IPS DF 6.9 (cell line): ENCODE measurements at regions not wholly inside any gene's neighbourhood (a gene's known extent, or its start where the extent isn't known, plus 50 kb on each side); places are given as distances from the start of the nearest gene placed in this dataset.
"Not testable (repeated sequence)": the region's sequence is repeated elsewhere in the genome, so short reads cannot be mapped to it uniquely, and the experiment has no call there.

Experiments used
- DNase-seq: peaks from one replicate; pipeline ENCODE4 v3.0.0-alpha.2; 2013; ENCODE audit warnings: low read depth, low spot score
- H3K27ac ChIP-seq: one replicate; pipeline ENCODE4 v1.5.1; 2013; ENCODE audit warnings: low read length, control low read depth
- H3K27me3 ChIP-seq: 2 replicates; pipeline ENCODE4 v1.6.1; 2013; ENCODE audit warnings: mild to moderate bottlenecking, low read length; ENCODE audit not compliant: control insufficient read depth, insufficient read depth
- H3K36me3 ChIP-seq: 2 replicates; pipeline ENCODE4 v1.6.1; 2013; ENCODE audit warnings: low read length; ENCODE audit not compliant: control insufficient read depth, insufficient read depth
- H3K4me1 ChIP-seq: 2 replicates; pipeline ENCODE4 v1.6.1; 2013; ENCODE audit warnings: low read length; ENCODE audit not compliant: control insufficient read depth, insufficient read depth
- H3K4me3 ChIP-seq: 2 replicates; pipeline ENCODE4 v1.5.1; 2013; ENCODE audit warnings: mild to moderate bottlenecking, low read length
- H3K9me3 ChIP-seq: 2 replicates; pipeline ENCODE4 v1.6.1; 2013; ENCODE audit warnings: low read length, inconsistent platforms; ENCODE audit not compliant: control insufficient read depth, insufficient read depth
- WGBS: extraction: QIAGEN DNeasy Blood & Tissue Kit; methylation state at CpG from one replicate; pipeline ENCODE4 v1.1.7; 2013; ENCODE audit warnings: mixed read lengths, missing lambda C conversion rate; ENCODE audit not compliant: insufficient read length, insufficient coverage; 5-methylcytosine and 5-hydroxymethylcytosine counted together

GRCh38 chr11:97908354-97908753 lies 1112.4 kb upstream of the CNTN5 start:
- no CpG with 5 or more reads among the region's 5 CpGs for WGBS
- Histone ChIP-seq H3K27me3 (no peaks in the 10 kb centered on the region), H3K36me3 (no peaks in the 10 kb centered on the region), H3K27ac (no peak overlapping the region), H3K4me3 (no peak overlapping the region), H3K9me3 (no peaks in the 10 kb centered on the region), H3K4me1 (no peaks in the 10 kb centered on the region)
- no peak for DNase-seq

DNA sequence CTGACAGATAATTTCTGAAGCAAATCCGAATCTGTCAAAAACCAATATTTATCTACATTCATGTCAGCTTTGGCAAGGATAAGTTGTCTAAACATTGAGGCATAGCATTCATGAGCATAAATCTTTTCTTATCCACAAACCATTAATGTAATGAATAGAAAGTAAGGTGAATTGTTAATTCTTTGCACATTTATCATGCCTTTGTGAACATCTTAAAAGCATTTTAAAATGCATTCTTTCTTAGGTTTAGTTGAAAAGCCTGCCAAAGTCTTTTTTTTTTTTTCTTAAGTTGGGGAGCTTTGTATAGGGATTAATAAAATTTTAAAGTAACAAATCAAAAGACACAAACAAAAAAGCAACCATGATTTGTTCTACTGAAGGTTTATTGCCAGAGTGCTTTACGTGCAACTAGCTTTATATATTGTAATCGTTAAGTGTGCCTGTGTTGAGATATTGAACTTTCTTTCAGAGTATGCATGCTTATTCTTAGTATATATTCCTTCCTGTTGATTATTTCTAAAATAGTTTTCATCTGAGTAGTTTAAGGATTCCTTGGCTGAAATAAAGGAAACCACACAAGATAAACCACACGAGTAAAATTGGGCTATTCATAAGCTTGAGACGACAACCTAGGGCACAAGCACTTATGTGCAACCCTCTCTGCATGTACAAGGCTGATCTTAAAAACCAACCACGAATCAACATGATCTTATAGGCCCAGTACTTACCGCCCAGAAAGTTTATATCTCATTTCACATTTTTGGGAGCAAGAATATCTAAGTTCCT lies 1110.9 kb upstream of the CNTN5 start:
- no peak overlapping the region for H3K27ac ChIP-seq
- no peaks in the 10 kb centered on the region for H3K27me3 ChIP-seq
- no peaks in the 10 kb centered on the region for H3K9me3 ChIP-seq
- no peak overlapping the region for H3K4me3 ChIP-seq
- H3K36me3 ChIP-seq, result no peaks in the 10 kb centered on the region
- no peaks in the 10 kb centered on the region for H3K4me1 ChIP-seq
- DNase-seq, result no peak
- WGBS, result no CpG with 5 or more reads among the region's 7 CpGs

DNA sequence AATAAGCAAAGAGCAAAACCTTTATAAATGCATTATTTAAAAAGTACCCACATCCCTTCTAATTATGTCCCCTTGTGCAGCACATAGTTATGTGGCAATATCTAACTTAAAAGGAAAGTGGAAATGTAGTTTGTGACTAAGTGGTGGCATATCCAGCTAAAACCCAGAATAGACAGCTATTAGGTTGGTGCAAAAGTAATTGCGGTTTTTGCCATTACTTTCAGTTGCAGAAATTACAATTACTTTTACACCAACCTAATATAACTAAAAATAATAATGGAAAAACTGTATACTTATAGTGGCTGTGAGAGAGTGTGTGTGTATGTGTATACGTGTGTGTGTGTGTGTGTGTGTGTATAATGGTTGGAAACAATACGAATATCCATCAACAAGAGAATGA lies 1108.1 kb upstream of the CNTN5 start:
- H3K9me3 ChIP-seq, result no peaks in the 10 kb centered on the region
- no peak overlapping the region for H3K4me3 ChIP-seq
- H3K27ac ChIP-seq, result no peak overlapping the region
- no peak for DNase-seq
- H3K36me3 ChIP-seq, result no peaks in the 10 kb centered on the region
- H3K4me1 ChIP-seq, result no peaks in the 10 kb centered on the region
- no peaks in the 10 kb centered on the region for H3K27me3 ChIP-seq
- WGBS, result 100% methylated on average over 1 of the region's 3 CpGs

GRCh38 chr11:97922933-97923332 lies 1097.8 kb upstream of the CNTN5 start:
- not testable (repeated sequence) for H3K27me3 ChIP-seq, H3K36me3 ChIP-seq, H3K4me1 ChIP-seq, H3K27ac ChIP-seq, H3K4me3 ChIP-seq, H3K9me3 ChIP-seq, DNase-seq
- no CpG with 5 or more reads among the region's 10 CpGs for WGBS

DNA sequence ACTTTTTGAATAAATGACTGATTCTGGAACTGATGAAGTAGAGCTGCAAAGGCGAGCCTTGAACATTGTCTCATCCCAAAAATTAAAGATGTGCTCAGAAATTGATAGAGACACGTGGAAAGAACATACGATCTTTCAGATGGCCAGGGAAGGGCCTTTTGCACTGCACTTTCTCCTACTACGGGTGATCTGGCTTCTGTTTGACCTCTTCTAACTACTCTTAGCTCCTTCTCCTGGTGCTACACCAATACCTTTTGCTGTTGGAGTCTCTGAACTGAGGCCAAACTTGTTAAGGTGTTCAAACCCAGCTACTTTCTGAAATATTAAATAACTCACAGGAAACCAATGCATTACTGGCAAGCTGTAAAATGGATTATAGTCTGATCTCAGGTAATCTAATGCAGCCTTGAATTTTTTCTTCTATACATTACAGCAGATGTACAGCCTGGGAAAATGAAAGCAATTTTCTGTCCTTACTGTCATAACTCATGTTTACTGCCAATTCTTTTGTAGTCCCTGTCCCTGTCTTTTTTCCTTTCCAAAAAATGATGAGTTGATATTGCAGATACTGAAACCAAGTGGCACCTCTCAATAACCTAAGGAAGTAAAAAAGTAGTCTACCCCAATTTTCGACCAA lies 1086.1 kb upstream of the CNTN5 start:
- Histone ChIP-seq H3K36me3 (no peaks in the 10 kb centered on the region), H3K4me3 (no peak overlapping the region), H3K9me3 (no peaks in the 10 kb centered on the region), H3K4me1 (peaks cover 2% of the 10 kb centered on the region; the same call in 1 of the 2 replicates), H3K27ac (no peak overlapping the region), H3K27me3 (no peaks in the 10 kb centered on the region)
- WGBS, result no CpG with 5 or more reads among the region's 5 CpGs
- no peak for DNase-seq

GRCh38 chr11:97937501-97937900 lies 1083.2 kb upstream of the CNTN5 start:
- no CpG with 5 or more reads among the region's 3 CpGs for WGBS
- peaks cover 3% of the 10 kb centered on the region; the same call in 1 of the 2 replicates for H3K4me1 ChIP-seq

GRCh38 chr11:97938789-97939188 lies 1082.0 kb upstream of the CNTN5 start:
- H3K9me3 ChIP-seq, result no peaks in the 10 kb centered on the region
- H3K4me1 ChIP-seq, result peaks cover 3% of the 10 kb centered on the region; the same call in 1 of the 2 replicates
- H3K4me3 ChIP-seq, result no peak overlapping the region
- no peaks in the 10 kb centered on the region for H3K36me3 ChIP-seq
- no peak overlapping the region for H3K27ac ChIP-seq
- WGBS, result no CpG with 5 or more reads among the region's 2 CpGs
- DNase-seq, result no peak
- H3K27me3 ChIP-seq, result no peaks in the 10 kb centered on the region

More at GRCh38 chr11:97937501-97937900, 1083.2 kb upstream of the CNTN5 start:
- Histone ChIP-seq H3K9me3 (no peaks in the 10 kb centered on the region), H3K36me3 (no peaks in the 10 kb centered on the region), H3K27ac (no peak overlapping the region), H3K27me3 (no peaks in the 10 kb centered on the region), H3K4me3 (no peak overlapping the region)
- DNase-seq, result no peak

GRCh38 chr11:97943493-97943892 lies 1077.3 kb upstream of the CNTN5 start:
- DNase-seq, result no peak
- Histone ChIP-seq H3K9me3 (no peaks in the 10 kb centered on the region), H3K36me3 (no peaks in the 10 kb centered on the region), H3K4me3 (no peak overlapping the region), H3K4me1 (peaks cover 3% of the 10 kb centered on the region; the same call in 1 of the 2 replicates), H3K27ac (no peak overlapping the region), H3K27me3 (no peaks in the 10 kb centered on the region)
- WGBS, result no CpG with 5 or more reads among the region's 2 CpGs

- no CpG with 5 or more reads among the region's 1 CpG for WGBS
- no peak for DNase-seq
- no peaks in the 10 kb centered on the region for H3K4me1 ChIP-seq
- no peak overlapping the region for H3K27ac ChIP-seq
- H3K4me3 ChIP-seq, result no peak overlapping the region
- no peaks in the 10 kb centered on the region for H3K27me3 ChIP-seq
- no peaks in the 10 kb centered on the region for H3K36me3 ChIP-seq
- no peaks in the 10 kb centered on the region for H3K9me3 ChIP-seq
Measured at GRCh38 chr11:97948793-97949192, 1072.0 kb upstream of the CNTN5 start.

GRCh38 chr11:97955595-97955994 lies 1065.2 kb upstream of the CNTN5 start:
- 100% methylated on average over 2 of the region's 2 CpGs for WGBS

More at GRCh38 chr11:97955595-97955994, 1065.2 kb upstream of the CNTN5 start:
- Histone ChIP-seq H3K27me3 (no peaks in the 10 kb centered on the region), H3K27ac (no peak overlapping the region), H3K4me1 (no peaks in the 10 kb centered on the region), H3K4me3 (no peak overlapping the region), H3K9me3 (no peaks in the 10 kb centered on the region), H3K36me3 (no peaks in the 10 kb centered on the region)
- DNase-seq, result no peak
